Liver (tissue), 3 donors: ENCODE measurements at regions not wholly inside any gene's neighbourhood (a gene's known extent, or its start where the extent isn't known, plus 50 kb on each side); places are given as distances from the start of the nearest gene placed in this dataset.

ENCODE experiments used
- HNF4A ChIP-seq, 2 donors: conservative IDR thresholded peaks; 2 replicates each; pipeline ENCODE4 v1.6.1; 2016; ENCODE audit warnings: antibody characterized with exemption in 2 of 2, mild to moderate bottlenecking in 2 of 2
- JUND ChIP-seq, 2 donors: IDR thresholded peaks; 2 replicates each; pipeline ENCODE4 v1.6.1; 2016; ENCODE audit warnings: antibody characterized with exemption in 2 of 2
- YY1 ChIP-seq: IDR thresholded peaks from 2 replicates; pipeline ENCODE4 v1.6.1; 2016; ENCODE audit warnings: antibody characterized with exemption, mild to moderate bottlenecking
- TF ChIP-seq, protein P1 (sequence below): IDR thresholded peaks from 2 replicates; pipeline ENCODE4 v1.6.1; 2016; ENCODE audit warnings: antibody characterized with exemption
- TF ChIP-seq, protein P2 (sequence below): IDR thresholded peaks from 2 replicates; pipeline ENCODE4 v1.6.1; 2016; ENCODE audit warnings: antibody characterized with exemption
- TF ChIP-seq, protein P3 (sequence below): fragments of 150-350 bp; IDR thresholded peaks from 2 replicates; pipeline ENCODE4 v1.5.1; 2017; ENCODE audit warnings: improper control_type of control experiment, low read depth, low read length; ENCODE audit not compliant: missing input control
- TF ChIP-seq, protein P4 (sequence below): IDR thresholded peaks from 2 replicates; pipeline ENCODE4 v1.6.1; 2016; ENCODE audit warnings: antibody characterized with exemption
- donor health status: healthy.
- donor health status: healthy.

DNA sequence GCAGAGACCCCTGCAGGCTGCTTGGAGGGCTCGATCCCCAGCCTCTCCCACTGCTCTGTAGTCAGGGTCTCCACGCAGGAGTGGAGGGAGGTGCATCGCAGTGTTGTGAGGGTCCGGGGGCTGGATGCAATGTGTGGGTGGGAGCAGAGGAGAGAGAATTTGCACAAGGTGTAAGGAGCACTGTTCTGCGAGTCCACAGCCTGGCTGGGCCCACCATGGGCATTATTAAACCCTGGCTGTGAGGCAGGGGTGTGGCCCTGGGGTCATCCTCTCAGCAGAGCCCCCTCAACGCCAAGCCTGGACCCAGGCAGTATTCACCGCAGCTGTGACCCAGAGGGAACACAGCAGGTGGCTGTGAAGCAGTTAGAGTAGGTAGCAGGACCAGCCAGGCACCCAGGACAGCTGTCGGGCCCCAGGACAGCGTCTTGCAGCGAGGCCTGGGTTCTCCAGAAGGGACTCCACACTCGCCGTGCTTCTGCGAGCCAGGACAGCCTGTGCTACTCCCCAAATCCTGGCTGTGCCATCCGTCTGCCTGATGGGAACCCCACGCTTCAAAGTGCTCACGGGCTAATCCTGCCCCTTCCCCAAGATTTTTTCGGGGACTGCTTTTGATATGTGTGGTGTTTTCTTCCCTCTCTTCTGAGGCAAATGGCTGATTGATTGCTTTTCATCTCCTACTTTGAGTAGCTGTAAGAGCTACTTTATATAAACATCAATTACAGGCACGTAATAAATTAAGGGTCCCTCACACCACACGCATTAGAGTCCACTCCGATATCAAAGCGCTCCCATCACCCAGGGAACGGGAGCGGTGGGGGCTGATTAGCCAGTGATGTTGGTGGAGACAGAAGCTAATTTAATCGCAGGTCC lies 100.9 kb upstream of the GSE1 start:
- TF ChIP-seq JUND (IDR thresholded peaks at IDR 0.05) (no peak), HNF4A (conservative IDR thresholded peaks at IDR 0.05) (no peak), YY1 (no peak)
- TF ChIP-seq, protein P1, sequence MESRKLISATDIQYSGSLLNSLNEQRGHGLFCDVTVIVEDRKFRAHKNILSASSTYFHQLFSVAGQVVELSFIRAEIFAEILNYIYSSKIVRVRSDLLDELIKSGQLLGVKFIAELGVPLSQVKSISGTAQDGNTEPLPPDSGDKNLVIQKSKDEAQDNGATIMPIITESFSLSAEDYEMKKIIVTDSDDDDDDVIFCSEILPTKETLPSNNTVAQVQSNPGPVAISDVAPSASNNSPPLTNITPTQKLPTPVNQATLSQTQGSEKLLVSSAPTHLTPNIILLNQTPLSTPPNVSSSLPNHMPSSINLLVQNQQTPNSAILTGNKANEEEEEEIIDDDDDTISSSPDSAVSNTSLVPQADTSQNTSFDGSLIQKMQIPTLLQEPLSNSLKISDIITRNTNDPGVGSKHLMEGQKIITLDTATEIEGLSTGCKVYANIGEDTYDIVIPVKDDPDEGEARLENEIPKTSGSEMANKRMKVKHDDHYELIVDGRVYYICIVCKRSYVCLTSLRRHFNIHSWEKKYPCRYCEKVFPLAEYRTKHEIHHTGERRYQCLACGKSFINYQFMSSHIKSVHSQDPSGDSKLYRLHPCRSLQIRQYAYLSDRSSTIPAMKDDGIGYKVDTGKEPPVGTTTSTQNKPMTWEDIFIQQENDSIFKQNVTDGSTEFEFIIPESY, result no peak
- TF ChIP-seq, protein P2, sequence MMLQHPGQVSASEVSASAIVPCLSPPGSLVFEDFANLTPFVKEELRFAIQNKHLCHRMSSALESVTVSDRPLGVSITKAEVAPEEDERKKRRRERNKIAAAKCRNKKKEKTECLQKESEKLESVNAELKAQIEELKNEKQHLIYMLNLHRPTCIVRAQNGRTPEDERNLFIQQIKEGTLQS, result no peak
- TF ChIP-seq, protein P3, sequence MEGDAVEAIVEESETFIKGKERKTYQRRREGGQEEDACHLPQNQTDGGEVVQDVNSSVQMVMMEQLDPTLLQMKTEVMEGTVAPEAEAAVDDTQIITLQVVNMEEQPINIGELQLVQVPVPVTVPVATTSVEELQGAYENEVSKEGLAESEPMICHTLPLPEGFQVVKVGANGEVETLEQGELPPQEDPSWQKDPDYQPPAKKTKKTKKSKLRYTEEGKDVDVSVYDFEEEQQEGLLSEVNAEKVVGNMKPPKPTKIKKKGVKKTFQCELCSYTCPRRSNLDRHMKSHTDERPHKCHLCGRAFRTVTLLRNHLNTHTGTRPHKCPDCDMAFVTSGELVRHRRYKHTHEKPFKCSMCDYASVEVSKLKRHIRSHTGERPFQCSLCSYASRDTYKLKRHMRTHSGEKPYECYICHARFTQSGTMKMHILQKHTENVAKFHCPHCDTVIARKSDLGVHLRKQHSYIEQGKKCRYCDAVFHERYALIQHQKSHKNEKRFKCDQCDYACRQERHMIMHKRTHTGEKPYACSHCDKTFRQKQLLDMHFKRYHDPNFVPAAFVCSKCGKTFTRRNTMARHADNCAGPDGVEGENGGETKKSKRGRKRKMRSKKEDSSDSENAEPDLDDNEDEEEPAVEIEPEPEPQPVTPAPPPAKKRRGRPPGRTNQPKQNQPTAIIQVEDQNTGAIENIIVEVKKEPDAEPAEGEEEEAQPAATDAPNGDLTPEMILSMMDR, result no peak
- TF ChIP-seq, protein P4, sequence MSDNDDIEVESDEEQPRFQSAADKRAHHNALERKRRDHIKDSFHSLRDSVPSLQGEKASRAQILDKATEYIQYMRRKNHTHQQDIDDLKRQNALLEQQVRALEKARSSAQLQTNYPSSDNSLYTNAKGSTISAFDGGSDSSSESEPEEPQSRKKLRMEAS, result no peak
